Dedifferentiated amniotic fluid mesenchymal stem cell (primary cell): ENCODE measurements at regions not wholly inside any gene's neighbourhood (a gene's known extent, or its start where the extent isn't known, plus 50 kb on each side); places are given as distances from the start of the nearest gene placed in this dataset.
"Not testable (repeated sequence)": the region's sequence is repeated elsewhere in the genome, so short reads cannot be mapped to it uniquely, and the experiment has no call there.

ENCODE experiments used
- DNase-seq: peaks from one replicate; pipeline ENCODE4 v3.0.0-alpha.2; 2016; ENCODE audit errors: extremely low spot score

DNA sequence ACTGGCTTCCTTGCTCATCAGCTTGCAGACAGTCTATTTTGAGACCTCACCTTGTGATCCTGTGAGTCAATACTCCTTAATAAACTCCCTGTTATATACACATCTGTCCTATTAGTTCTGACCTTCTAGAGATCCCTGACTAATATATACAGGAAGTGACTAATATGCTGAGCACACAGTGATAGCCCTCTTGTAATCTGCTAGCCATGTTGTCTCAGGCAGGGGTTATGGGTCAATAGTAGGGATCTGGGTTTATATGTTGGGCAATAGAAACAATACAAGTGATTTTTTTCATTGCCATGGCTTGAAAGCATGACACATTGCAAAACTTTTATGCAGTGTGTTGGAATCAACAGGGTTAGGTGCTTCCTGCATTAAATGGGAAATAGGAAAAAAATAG lies 562.2 kb downstream of the GALC start:
- no peak for DNase-seq

DNA sequence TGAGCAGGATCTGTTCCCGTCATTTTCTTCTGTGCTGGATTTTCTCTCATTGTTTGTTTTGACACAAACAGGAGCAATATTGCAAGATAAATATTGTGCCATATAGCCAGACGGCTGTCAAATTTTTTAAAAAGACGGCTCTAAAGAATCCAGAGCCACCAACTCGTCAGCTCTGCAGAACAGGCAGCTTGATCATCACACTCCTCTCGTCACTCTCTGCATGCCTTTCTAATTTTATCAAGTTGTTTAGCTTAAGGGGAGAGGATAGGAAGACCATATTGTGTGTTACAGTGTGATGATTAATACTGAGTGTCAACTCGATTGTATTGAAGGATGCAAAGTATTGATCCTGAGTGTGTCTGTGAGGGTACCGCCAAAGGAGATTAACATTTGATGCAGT lies 562.8 kb downstream of the GALC start:
- no peak for DNase-seq

DNA sequence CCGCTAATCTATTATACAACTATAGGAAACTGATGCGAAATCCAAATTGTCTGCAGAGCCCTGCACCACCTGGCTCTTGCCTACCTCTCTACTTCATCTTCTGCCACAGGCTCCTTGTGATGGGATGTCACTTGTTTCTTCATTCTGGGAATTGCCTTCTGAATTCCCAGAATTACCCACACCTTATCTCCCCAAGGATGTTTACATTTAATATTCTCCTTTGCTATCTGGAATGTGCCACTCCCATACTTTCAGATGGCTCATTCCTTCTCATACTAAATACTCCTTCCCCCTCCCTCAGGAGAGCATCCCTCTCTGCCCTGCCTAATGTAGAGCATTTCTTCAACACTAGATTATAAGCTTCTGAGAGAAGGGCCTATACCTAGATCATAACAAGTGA lies 573.1 kb downstream of the GALC start:
- no peak for DNase-seq

DNA sequence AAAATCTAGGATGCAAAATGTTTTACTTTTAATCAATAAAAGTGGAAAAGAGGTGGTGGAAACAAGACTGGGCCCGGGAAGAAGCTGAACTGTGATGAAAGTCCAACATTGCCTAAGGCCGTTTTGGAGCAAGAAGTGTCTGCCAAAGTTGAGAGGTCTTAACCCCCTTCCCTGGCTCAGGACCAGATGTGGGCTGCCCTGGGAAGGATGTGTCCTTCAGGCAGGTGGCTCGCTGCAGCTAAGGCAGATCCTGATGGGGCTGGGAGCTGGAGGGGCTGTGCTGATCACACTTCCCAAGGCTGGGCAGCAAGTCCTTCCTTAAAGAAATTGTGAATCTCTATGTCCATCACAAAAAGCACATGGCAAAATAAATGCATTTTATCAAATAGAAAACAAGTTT lies 581.6 kb downstream of the GALC start:
- no peak for DNase-seq

DNA sequence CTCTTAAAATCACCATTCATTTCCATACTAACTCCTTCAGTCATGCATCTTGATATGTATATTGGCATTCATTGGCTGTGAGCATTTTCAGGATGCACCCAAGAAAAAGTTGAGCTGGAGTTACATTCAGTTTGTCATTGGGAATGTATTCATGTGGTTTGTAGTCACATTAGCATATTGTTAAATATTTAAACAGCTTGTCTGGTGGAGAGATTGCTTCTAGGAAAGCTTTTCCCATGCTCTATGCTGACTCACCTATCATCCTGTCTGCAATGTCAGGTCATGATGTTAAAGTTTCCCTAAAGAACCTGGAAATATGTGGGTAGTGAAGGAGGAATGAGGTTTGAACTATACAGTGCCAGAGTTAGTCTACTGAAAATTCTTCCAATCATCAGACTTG lies 583.6 kb downstream of the GALC start:
- no peak for DNase-seq

DNA sequence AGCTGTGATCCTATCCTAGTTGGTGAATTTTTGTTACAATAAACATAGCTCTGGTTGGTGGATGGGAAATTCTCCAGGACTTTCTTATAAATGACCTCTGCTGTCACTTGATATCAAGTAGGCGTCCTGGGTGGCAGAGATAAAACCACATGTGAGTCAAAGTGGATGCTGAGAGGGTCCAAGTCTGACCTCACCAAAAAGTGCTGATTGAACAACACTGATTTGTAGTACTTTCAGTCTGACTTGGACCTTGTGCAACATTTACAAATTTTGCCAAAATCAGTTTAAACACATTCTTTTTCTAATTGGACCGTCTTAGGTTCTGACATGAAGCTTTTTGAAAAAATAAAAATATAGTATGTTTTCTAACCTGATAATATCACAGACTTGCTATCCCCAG lies 585.6 kb downstream of the GALC start:
- DNase-seq: no peak

DNA sequence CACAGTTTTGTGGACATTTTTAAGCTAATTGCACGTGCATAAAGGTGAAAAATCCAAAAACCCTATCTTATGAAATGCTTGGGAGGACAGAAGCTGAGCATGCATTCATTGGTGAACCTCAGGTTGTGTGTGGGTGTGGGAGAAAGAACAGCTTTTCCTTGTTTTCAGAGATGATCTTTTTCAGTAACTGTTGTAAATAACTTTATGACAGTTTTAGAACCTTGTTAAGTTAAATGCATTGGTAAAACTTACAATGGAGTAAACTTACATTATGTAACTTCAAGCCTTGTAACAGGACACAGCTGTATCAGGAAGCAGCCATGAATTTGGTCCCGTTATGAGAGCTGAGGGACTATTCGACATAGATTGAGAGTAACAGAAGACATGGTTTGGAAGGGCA lies 587.4 kb downstream of the GALC start:
- DNase-seq: no peak

DNA sequence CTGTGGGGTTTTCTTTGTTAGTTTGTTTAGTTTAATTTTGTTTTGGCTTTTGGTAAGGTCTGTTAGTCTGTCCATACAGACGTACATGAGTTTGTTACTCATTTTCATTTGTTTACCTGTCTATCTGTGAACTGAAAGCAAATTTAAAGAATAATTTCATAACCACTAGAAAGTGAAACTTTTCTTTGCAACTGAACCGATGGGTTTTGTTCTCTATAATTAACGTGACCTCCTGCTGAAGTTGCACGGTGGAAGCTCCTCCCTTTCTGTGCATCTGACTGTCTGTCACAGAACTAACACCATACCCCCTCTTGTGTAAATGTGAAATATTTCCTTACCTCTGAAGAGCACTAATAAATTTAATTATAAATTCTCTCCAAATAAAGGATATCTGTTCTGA lies 595.5 kb downstream of the GALC start:
- no peak for DNase-seq

DNA sequence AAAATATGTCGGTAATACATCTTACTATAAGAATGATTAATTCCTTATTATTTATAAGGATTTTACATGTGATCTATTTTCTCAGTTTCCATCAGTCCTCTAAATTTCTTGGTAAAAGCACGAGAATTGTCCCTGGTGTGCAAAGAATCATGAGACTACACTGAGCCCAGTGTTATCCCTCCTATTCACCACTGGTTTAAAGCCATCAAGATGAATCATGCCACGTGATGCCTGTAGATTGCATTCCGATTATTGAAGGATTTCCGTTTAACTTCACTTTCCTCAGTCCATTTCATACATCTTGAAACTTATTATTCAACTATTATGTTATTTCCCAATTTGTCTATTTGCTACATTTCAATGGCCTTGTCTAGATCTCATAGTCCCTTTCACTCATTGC lies 601.9 kb downstream of the GALC start:
- DNase-seq: no peak

DNA sequence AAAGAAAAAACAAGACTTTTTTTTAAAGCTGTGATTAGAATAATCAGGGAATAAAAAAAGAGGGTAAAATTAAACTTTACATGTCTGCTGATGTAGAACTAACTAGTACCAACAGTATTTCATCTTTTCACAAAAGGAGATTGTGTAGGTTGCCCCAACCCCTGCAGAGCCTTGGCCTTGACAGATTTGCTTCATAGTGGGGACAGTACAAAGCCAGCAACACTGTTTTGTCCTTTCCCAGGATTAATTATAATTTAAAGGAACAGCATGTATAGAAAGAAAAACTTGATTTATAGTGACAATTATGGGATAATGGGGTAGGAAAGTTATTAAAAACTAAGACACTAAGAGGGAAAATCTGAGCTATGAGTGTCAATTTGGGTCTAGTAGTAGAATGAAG lies 604.0 kb downstream of the GALC start:
- DNase-seq: no peak

DNA sequence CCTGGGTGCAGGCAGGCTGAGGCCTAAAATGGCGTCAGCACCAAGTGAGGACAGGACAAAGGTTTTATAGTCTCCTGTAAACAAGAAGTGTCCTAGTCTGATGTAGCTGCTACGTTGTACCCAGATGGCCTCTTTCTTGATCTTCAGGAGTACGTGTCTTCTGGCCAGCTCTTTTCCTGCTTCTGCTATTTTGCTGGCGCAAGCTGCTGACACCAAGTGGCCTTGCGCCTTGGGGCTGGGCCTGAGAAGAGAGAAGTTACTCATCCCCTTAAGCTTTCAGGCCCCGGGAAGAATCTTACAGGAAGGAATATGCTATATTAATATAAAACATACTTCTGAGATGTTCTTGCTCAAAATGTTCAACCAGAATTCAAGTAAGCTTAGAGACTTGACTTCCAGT lies 605.2 kb downstream of the GALC start:
- no peak for DNase-seq

DNA sequence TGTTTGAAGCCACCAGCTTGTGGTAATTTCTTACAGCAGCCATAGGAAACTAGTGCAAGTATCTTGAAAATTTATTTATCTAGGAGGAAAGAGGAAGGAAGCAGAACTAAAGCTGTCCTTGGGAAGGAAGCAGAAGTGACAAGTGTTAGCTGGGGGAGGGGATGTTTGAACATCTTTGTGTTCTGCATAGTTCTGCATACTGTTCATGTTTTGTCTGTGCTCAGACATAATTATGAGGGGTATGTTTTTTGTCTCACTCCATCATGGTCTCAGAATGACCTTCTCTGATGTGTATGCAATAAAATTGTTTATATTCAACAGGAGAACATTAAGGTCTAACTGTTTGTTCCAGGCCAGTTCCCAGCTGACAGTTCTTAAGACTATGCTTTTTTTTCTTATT lies 606.5 kb downstream of the GALC start:
- DNase-seq: no peak

DNA sequence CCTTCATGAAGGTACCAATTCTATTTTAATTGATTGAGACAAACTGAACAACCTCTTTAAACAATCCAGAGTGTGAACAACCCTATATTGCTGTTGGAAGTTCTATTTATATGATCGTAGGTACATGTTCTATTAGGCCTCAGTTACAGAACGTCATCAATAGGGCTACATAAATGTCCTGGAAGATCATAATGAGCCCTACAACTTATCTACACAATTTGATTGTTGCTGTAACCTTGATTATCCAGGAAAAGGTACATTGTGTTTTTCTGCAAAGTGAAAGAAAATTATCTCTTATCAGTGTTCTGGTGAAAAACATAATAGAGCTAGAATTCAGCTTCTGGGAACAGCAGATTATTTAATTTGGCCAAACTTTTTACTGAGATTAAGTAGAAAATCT lies 612.9 kb downstream of the GALC start:
- no peak for DNase-seq

DNA sequence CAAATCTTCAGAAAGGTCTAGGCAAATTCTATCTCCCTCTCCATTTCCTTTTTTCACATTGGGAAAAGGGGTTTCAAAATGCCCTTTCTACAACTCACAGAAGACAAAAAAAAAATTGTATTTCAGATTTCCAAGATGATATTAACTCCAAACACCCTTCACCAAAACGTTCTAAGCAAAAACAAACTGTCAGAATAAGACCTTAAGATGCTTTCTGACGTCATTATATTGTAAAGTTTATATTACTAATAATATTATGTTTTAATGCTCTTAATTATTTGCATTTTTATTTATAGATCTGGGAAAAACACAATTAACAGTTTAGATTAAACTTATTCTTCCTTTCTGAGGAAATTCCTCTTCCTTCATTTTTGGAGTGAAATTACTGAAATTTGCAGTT lies 624.2 kb downstream of the GALC start:
- no peak for DNase-seq

DNA sequence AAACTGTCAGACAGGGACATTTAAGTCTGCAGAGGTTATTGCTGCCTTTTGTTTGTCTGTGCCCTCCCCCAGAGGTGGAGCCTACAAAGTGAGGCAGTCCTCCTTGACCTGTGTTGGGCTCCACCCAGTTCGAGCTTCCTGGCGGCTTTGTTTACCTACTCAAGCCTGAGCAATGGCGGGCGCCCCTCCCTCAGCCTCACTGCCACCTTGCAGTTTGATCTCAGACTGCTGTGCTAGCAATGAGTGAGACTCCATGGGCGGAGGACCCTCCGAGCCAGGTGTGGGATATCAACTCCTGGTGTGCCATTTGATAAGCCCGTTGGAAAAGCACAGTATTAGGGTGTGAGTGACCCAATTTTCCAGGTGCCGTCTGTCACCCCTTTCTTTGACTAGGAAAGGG lies 632.7 kb downstream of the GALC start:
- not testable (repeated sequence) for DNase-seq

DNA sequence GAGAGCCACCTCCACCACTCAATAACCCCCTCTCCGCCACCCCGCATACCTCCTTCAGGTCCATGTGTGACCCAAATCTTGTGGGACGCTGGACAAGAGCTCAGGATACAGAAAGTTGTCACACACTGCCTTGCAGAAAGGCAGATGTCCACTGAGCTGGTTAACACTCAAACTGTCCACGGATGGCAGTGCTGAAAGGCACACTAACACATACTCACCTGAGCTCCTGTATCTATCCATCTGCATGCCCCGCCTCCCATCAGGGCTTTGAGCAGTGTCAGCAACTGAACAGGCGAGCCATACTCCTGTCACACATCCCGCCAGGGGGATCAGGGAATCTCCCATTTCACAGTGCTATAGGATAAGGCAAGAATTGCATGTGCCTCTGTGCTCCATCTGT lies 642.0 kb downstream of the GALC start:
- DNase-seq: no peak

DNA sequence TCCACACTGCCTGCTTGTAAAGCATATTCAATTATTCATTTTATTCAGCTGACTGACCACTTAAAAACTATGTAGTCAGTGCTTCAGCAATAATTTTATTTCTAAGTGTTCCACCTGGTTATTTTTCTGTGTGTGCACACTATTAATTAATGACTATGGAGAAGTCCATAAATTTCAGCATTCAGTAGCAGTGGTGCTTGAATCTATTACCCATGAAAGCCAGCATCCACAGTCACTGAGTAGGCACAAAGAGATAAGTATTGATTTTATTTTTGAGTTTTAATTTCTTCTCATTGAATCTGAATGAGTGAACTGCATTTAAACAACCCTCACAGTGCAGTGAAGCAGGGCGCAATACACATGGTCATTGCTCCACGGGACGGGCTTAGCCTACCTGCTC lies 643.1 kb downstream of the GALC start:
- DNase-seq: no peak

DNA sequence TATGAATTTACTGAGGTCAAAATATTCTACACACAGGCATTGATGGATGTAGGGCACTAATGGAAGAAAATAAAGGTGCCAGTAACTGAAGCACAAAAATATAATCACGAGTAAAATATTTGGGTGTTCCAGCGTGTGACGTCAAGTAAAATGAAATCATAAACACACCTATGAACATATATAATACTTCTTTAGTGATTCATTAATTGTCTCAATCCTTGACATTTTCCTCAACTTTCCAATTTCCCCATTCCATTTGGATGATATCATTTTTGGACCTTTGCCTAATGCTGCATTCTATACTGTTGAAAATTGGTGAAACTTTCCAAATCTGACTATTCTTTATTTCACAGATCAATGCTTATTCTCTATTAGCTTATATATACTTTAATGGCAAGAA lies 649.3 kb downstream of the GALC start:
- no peak for DNase-seq

DNA sequence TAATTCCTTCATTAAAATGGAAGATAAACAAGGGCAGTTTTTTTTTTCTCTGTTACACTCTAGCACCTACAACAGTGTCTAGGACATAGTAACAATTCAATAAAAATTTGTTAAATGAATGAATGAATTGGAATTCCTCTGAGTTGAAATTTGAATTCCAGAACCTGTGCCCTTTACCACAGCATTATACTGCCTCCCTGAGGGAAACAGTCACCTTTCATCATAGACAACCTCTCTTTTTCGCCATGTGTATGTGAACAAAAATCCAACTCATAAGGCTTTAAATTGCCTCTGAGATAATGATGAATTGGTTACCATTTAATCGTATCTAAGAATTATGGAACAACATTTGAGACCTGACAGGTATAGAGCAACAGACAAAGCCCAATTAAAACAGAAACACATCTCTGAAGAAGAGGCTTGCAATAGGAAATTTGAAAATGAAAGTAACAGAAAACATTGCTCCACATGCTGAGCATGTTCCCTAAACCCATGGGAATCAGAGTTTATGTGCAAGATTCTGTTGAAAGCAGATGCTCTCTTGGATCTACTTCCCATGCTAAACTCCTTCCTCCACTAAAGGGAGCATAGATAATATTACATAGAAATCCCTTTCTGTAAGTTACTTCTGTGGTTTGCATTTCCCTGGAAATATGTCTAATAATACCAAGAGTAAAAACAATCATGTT lies 657.8 kb downstream of the GALC start:
- no peak for DNase-seq

DNA sequence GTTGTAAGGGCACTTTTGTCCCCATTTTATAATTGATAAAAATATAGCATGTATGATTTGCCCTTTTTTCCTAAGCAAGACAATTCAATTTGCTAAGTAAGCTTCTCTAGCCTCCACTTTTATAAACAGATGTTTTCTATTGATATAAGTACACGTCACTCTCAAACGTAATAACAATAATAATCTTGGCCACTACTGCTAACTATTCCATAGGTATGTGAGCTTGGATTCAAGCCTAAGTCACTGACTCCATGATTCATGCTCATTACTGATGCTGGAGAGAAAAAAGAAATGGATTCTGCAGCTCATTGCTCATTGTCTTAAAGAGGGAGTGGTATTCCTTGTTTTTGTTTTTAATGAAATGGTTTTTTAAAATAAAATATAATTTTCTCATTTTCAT lies 661.0 kb downstream of the GALC start:
- no peak for DNase-seq

DNA sequence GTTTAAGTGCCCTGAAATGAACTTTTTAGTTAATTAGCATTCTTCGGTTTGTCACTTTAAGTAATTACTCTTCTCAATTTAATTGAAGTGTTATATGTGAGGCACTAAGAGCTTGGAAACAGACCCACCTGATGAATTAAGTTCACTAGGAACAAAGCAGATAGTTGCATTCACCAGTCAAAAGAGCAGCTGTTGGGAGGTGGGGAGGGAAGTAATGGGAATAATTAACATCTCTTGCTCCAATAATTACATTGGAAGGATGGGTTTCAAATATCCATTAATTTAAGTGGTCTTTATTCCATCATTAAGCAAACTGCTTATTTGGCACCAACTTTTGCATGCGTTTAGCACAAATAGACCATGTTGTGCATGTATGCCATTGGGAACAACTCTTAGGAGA lies 667.2 kb downstream of the GALC start:
- no peak for DNase-seq

DNA sequence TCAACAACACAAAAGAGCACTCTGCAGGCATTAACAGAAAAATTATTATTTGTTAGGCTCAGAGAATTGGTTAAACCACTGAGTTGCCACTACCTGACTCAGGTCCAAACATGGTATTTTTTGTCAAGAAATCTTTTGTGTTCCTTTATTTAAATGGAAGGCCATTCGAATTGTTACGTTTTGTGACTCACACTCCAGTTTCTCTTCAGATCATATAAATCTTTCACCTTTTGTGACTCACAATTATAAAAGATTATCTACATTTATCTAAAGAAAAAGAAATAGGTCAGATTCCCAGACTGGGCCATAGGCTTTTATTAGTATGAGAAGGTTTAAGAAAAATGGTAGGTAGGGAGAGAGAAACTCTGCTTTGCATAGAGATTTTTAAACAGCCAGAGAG lies 669.8 kb downstream of the GALC start:
- no peak for DNase-seq

DNA sequence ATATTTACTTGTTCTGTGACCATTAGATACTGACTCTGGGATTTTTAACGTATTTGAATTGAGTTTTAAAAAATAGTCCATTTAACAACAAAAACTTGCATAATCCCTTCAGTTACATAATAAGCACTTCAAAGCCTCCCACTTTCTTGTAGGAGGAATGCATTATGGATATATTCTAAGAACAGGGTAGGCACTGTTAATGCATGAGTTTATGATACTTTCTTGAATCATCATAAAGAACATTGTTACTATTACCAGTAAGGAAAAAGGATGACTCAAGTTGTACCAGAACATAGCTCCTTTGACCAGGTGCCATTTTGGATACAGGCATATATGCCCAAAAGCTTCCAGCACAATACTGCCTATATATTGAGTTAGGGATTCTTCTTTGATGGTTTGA lies 671.4 kb downstream of the GALC start:
- no peak for DNase-seq

DNA sequence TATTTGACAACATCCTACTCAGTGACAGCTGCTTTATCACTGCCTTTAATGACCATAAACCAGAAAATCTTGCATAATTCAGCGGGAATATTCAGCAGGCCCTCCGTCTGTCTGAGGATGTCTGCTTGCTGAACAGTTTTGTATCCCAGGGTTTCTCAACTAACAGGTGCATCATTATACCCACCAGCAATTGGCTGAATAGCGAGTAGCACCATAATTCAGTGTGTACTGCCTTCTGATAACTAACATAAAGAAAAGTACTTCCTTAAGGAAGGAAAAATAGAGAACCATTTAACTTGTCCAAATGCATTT lies 680.1 kb downstream of the GALC start:
- DNase-seq: no peak
